ENCODE measurements at regions not wholly inside any gene's neighbourhood (a gene's known extent, or its start where the extent isn't known, plus 50 kb on each side); places are given as distances from the start of the nearest gene placed in this dataset.

DNA sequence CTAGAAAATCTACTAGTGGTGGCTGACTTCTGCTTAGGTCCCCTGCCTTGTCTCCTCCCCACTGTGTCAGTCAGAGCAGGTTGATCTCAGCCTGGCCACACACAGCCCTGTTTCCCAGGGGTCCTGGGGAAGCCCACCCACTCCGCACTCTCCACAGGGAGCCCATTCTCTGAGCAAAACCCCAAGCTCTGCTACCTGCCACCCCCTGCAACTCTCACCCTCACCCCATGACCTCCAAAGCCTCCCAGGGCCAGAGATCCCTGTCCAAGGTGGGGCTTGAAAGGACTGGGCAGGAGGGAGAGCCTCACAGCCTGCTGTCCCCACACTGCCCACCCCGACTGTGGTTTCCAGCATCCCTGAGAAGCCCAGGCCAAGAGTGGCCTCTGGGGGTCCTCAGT is 58.8 kb upstream of the ZNF536 start:
- CTCF ChIA-PET: no interaction called here
- H3K27ac ChIP-seq (ENCODE audit: insufficient read depth, low read length): no peak overlapping the region
- ATAC-seq (ENCODE audit: low read depth): no peak

More for the DNA sequence above, 58.8 kb upstream of the ZNF536 start:
- DNase-seq: no peak
- no peaks in the 10 kb centered on the region for H3K4me1 ChIP-seq (ENCODE audit: control insufficient read depth, insufficient read depth, low read length)
- dilution Hi-C loops (cut with HindIII; ENCODE audit: low sequenced_read_pairs, unreplicated experiment) (no loop called here), in situ Hi-C loops (cut with MboI; ENCODE audit: low sequenced_read_pairs) (no loop called here), intact Hi-C loops (cut with micrococcal nuclease) (no loop called here)
- H3K9me1 ChIP-seq (ENCODE audit: insufficient read depth, low read length): no peaks in the 10 kb centered on the region
- H3K4me3 ChIP-seq (ENCODE audit: insufficient read depth, low read depth, low read length): no peak overlapping the region
- no CpG with 5 or more reads among the region's 2 CpGs for WGBS, 2 experiments (ENCODE audit: extremely low coverage in 2 of 2, insufficient read length in 1 of 2)
- no peaks in the 10 kb centered on the region for H4K20me1 ChIP-seq (ENCODE audit: insufficient read depth, low read length)
- H4K8ac ChIP-seq (ENCODE audit: low read depth in 2 of 2, low read length in 2 of 2): no peak overlapping the region
- H2BK20ac ChIP-seq (ENCODE audit: low read depth, low read length): no peak overlapping the region
- H3K4ac ChIP-seq (ENCODE audit: low read depth, low read length): no peak overlapping the region
- no peak overlapping the region for H3K9ac ChIP-seq (ENCODE audit: low read depth, low read length)
- H2AK9ac ChIP-seq (replicated peaks; ENCODE audit: low read depth, low read length, poor library complexity): no peak overlapping the region
- H3K9me3 ChIP-seq (ENCODE audit: control insufficient read depth, insufficient read depth, low read length): peaks cover 45% of the 10 kb centered on the region
- no peaks in the 10 kb centered on the region for H3K36me3 ChIP-seq (ENCODE audit: control insufficient read depth, insufficient read depth, low read length)
- H3K23ac ChIP-seq (ENCODE audit: low read depth, low read length): no peak overlapping the region
- H4K5ac ChIP-seq (ENCODE audit: low read depth, low read length): no peak overlapping the region
- H3K27me3 ChIP-seq (ENCODE audit: control insufficient read depth, insufficient read depth, low read length): no peaks in the 10 kb centered on the region
- no peak overlapping the region for H3K14ac ChIP-seq (replicated peaks; ENCODE audit: low read depth, low read length)
- no peak overlapping the region for H3K4me2 ChIP-seq (ENCODE audit: low read depth, low read length)
- no peak for TF ChIP-seq CEBPB (IDR thresholded peaks at IDR 0.05; ENCODE audit: low read depth, low read length)
- no peak for TF ChIP-seq FOS (IDR thresholded peaks at IDR 0.05; ENCODE audit: low read depth, low read length)
- TF ChIP-seq BHLHE40 (IDR thresholded peaks at IDR 0.05; ENCODE audit: low read depth, low read length): no peak
- TF ChIP-seq POLR2A (IDR thresholded peaks at IDR 0.05; ENCODE audit: low read depth, low read length): no peak
- no peak overlapping the region for H2AK5ac ChIP-seq (ENCODE audit: low read depth, low read length)
- no peak overlapping the region for H3K18ac ChIP-seq (ENCODE audit: low read depth, low read length)
- H3K79me1 ChIP-seq (ENCODE audit: low read depth in 1 of 2, low read length in 2 of 2): no peaks in the 10 kb centered on the region
- no peak overlapping the region for H2BK15ac ChIP-seq (ENCODE audit: low read depth, low read length)
- no peak overlapping the region for H2BK5ac ChIP-seq (ENCODE audit: low read depth, low read length, poor library complexity, severe bottlenecking)
- no peak overlapping the region for H2BK120ac ChIP-seq (ENCODE audit: low read depth, low read length)
- POLR2A ChIA-PET (ENCODE audit: unreplicated experiment): interaction anchor here (0.6 kb wide), 1 partner anchor 337 kb away, joined by 3 read pairs; no protein-coding TSS in a partner anchor
- no peak overlapping the region for H4K91ac ChIP-seq (ENCODE audit: insufficient read depth, low read depth, low read length)
- BruUV-seq (replicated peaks): no TSS peak
- no peak overlapping the region for H2AFZ ChIP-seq (replicated peaks; ENCODE audit: low read length, poor library complexity)
- no peak overlapping the region for H3K56ac ChIP-seq (ENCODE audit: extremely low read depth, insufficient read depth, low read length)

Measured in IMR-90 (cell line).